ENCODE measurements at regions not wholly inside any gene's neighbourhood (a gene's known extent, or its start where the extent isn't known, plus 50 kb on each side); places are given as distances from the start of the nearest gene placed in this dataset.
"Not testable (repeated sequence)": the region's sequence is repeated elsewhere in the genome, so short reads cannot be mapped to it uniquely, and the experiment has no call there.

GRCh38 chr12:94916663-94917062 is 86.8 kb downstream of the NDUFA12 start:
- no peak for DNase-seq (ENCODE audit: low read depth)

DNA sequence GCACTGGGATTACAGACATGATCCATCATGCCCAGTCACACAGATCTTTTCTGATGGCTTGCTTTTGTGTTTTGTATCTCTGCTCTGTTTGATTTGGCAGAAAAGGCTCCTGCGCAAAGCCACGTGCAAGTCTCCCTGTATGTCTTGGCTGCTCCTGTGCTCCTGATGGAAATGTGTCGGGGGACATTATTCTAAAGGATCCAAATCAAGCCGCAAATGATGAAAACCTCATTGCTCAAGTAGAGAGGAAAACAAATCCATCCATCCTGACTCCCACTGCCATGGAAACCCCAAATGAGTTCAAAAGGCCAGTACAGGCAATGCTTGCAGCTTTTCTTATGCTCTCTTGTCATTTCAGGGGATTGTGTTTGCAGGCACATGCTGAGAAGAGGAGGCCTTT is 93.8 kb downstream of the NDUFA12 start:
- no peak for DNase-seq (ENCODE audit: low read depth)

- not testable (repeated sequence) for DNase-seq (ENCODE audit: low read depth)
These were observed 97.7 kb downstream of the NDUFA12 start for GRCh38 chr12:94905749-94906148.

- no peak for DNase-seq (ENCODE audit: low read depth)
These were observed 103.0 kb downstream of the NDUFA12 start for GRCh38 chr12:94900496-94900895.

- no peak for DNase-seq (ENCODE audit: low read depth)
These were observed 105.1 kb downstream of the NDUFA12 start for GRCh38 chr12:94898388-94898787.

DNA sequence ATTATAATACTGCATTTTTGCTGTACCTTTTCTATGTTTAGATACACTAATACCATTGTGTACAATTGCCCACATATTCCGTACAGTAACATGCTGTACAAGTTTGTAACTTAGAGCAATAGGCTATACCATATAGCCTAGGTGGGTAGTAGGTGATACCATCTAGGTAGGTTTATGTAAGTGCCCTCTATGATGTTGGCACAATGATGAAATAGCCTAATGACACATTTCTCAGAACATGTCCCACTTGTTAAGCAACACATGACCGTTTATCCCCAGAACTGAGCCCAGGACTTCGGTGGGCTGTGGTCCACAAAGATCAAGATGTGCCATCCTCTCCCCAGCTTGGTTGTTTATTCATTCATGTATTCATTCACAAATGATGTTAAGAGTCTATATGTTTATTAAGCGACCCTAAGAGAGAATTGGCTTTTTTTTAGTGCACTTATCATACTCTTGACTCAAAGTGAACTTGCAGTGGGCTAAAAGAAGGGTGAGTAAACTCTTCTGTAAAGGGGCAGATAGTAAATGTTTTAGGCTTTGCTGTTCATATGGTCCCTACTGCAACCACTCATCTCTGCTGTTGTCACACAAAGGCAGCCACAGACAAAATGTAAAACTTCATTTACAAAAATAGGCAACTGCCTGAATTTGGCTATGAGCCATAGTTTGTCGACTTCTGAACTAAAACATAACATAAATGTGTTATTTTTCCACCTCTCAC is 110.8 kb downstream of the NDUFA12 start:
- no peak for DNase-seq (ENCODE audit: low read depth)

DNA sequence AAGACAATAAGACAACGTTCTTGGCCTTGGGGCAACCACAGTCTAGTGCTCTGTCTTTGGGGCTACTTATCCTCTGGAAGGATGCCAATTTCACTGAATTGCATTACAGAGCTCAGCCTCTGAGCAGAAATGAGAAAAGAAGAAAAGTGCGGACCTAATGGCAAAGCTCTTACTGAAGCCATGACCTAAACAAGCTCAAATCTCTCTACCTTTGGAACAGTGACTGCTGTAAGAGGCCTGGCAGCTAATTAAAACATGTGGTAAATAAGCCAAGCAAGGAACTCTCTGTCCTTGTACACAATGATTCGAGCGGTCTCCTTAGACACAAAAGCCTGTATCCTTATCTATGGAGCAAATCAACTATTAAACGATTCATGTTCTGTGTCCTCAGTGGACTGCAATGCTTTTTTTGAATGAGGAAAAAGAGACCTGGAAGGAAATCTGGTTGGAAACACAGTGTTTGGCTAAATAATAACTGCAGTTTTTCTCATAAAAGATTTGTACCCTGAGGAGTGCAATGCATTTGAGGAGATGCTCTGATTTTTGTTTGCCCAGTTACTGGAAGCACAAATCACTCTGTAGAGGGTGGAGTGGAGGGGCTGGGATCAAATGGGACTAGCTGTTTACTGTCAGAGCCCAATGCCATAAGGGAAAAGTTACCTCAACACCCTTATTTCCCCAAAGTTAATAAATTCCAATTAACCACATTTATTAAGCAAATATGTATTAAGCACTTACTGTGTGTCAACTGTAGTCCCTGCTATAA is 113.9 kb downstream of the NDUFA12 start:
- DNase-seq (ENCODE audit: low read depth) = no peak

- DNase-seq (ENCODE audit: low read depth) = no peak
These were observed 124.0 kb downstream of the NDUFA12 start for GRCh38 chr12:94879542-94879941.

DNA sequence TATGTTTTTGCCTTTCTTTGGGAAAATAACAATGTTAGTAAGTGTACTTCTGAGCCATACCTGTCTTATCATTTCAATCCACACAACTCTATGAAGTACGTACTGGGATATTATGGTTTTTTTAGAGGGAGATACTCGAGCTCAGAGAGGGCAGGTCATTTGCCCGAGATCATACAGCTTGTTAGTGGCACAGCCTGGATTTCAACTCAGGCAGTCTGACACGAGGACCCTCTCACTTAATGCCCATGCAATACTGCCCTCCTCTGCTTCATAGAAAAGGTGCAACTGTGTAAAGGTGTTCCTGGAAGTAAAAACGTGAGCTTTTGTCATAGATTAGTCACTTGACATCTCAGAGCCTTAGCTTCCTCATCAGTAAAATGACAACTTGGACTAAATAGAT is 128.0 kb downstream of the NDUFA12 start:
- no peak for DNase-seq (ENCODE audit: low read depth)

GRCh38 chr12:94874518-94875302 is 128.8 kb downstream of the NDUFA12 start:
- no peak for DNase-seq (ENCODE audit: low read depth)

GRCh38 chr12:94873734-94874517 is 129.6 kb downstream of the NDUFA12 start:
- no peak for DNase-seq (ENCODE audit: low read depth)

DNA sequence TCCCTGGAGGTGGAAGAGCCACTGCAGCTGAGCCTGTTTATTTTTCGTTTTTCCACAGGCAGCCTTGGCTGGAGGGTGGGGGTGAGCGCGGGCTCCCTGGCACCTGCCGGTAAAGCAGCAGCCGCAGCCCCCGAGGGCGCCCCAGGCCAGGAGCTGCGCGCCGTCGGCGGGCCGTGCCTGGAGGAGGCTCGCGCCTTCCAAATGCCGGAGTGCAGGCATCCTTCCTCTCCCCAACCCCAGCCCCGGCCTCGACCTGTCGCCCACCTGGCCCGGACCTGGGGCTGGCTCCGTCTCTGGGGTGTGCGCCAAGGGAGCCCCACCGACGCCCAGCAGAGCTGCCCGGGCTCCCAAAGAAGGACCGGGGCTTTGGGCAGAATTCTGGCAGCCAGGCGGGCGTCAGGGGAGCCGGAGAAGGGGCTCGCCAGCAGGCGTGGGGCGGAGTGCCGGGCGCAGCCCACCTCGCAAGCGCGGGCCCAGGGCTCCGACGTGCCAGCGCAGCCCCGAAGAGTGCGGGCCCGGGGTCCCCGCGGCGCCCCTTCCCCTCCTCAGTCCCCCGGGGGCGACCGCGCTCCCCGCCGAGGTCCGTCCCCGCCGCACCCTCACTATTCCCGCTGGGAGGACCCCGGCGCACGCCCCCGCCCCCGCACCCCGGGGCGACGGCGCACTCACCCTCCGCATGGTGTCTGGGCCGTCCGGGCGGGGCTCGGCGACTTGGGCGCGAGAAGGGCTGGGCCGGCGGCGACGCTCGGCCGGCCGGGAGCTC is 130.3 kb downstream of the NDUFA12 start:
- no peak for DNase-seq (ENCODE audit: low read depth)

DNA sequence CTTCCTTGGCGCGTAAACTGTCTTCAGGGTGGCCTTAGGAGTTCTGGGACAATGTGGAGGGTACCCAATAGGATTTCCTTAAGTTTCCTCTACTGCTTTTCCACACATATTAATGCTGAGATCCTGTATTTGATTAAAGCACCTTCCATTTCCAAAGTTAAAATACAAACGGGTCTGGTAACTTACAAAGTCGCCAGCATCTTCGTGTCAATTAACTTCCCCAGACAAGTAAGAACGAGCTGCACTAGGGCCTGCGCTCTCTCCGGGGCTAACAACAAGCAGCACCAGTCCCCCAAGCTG is 130.9 kb downstream of the NDUFA12 start:
- DNase-seq (ENCODE audit: low read depth) = no peak

DNA sequence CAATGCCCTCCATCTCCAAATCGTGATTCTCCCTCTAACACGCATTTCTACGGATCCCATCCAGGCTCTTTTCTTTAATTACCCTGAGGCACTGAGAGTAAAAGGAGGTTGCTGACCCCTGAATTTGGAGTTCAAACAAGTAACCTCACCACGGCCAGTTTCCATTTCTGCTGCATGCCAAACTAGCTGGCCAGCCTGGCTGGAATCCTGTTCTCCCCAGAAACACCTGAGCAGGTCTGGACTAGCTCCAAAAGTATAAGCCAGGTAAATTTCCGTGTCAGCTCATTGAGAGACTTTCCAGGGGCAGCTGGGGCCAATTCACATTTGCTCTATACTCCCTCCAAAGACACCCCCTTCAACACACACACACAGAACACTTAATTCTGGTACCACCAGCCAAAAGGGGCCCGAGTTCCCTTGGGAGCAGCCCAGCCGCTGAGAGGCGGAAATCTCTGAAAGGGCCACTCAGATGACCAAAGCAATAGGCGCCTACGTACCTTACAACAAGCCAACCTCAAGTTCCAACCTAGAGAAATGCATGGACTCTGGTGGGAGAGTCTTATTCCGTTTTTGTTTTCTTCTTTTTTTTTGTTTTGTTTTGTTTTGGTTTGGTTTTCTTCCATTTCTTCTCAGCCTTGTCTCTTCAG is 131.4 kb downstream of the NDUFA12 start:
- DNase-seq (ENCODE audit: low read depth) = no peak

GRCh38 chr12:94870511-94870910 is 133.0 kb downstream of the NDUFA12 start:
- DNase-seq (ENCODE audit: low read depth) = no peak

- no peak for DNase-seq (ENCODE audit: low read depth)
These were observed 135.3 kb downstream of the NDUFA12 start for GRCh38 chr12:94868161-94868560.

GRCh38 chr12:94867066-94867855 is 136.2 kb downstream of the NDUFA12 start:
- no peak for DNase-seq (ENCODE audit: low read depth)

GRCh38 chr12:94864987-94865386 is 138.5 kb downstream of the NDUFA12 start:
- no peak for DNase-seq (ENCODE audit: low read depth)

DNA sequence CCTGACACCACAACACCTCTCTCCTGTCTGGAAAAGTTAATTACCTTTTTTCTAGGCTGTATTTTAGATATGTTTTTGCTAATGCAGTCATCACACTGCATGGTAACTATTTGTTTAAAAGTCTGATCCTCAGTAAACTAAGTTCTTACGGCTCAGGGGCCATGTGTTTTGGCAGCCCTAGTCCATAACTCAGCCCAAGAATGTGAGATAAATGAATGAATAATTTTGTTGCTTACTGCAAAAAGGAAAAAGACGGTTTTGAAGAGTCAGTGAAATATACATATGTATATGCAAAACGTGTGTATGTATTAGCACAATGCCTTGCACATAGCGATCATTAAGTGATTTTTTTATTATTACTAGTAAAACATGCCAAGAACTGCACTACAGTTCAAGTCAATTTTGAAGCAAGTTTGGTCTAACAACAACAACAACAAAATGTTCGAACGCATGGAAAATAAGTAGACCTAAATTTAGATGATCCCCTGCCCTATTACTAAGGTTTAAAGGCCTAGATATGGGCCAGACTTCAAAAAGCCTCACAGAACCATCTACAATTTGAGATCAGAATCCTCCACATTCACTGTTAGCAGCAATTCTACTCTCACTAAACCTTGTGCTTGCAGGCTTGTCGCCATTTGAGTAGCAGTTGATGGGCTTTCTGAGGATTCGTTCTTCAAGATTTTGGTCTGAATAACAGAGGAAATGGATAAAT is 140.0 kb downstream of the NDUFA12 start:
- DNase-seq (ENCODE audit: low read depth) = no peak

Data from T follicular helper cell (primary cell).